ENCODE measurements at regions not wholly inside any gene's neighbourhood (a gene's known extent, or its start where the extent isn't known, plus 50 kb on each side); places are given as distances from the start of the nearest gene placed in this dataset.

DNA sequence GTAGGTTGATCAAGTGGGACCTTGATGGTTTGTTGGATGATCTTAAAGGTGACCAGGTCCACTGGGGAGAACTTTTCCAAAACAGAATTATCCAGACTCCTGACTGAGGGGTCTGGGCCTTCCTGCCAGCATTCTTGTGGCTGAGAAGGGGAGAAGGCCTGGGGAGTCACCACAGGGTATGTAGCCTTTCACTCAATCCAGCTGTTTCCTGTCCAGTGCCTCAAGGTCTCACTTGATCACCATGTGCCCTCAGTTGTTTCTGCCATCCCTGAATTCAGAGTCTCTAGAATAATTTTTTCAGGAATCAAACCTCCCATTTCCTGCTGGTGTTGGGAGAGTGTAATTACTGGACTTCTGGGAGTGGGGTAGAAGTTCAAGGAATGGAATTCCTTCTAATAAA, 54.4 kb upstream of the TANC1 start:
- ATAC-seq = no peak
- ChIA-PET POLR2A (no interaction called here), CTCF (interaction anchor here (0.6 to 2.7 kb wide), 4 partner anchors 12 to 205 kb away, joined by 3 to 9 read pairs (median 3); no protein-coding TSS in a partner anchor)
- H3K4me1 ChIP-seq = no peaks in the 10 kb centered on the region
- H3K4me3 ChIP-seq = no peak overlapping the region
- H3K27ac ChIP-seq = no peak overlapping the region
- H3K9me3 ChIP-seq = no peaks in the 10 kb centered on the region
- H3K4me2 ChIP-seq = no peak overlapping the region
- no peak for FAIRE-seq
- DNase-seq (ENCODE audit: low read depth in 1 of 2, low spot score in 1 of 2) = no peak
- TF ChIP-seq, protein P1, sequence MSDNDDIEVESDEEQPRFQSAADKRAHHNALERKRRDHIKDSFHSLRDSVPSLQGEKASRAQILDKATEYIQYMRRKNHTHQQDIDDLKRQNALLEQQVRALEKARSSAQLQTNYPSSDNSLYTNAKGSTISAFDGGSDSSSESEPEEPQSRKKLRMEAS (IDR thresholded peaks at IDR 0.05) = no peak
- TF ChIP-seq NPAS2 (CRISPR knock-in tag; IDR thresholded peaks at IDR 0.05; ENCODE audit: borderline replicate concordance) (no peak), NR3C1 (IDR thresholded peaks at IDR 0.05) (no peak), BHLHE40 (IDR thresholded peaks at IDR 0.05; ENCODE audit: low read depth, low read length) (no peak), ZNF302 (CRISPR knock-in tag; IDR thresholded peaks at IDR 0.05) (no peak), FOXS1 (CRISPR knock-in tag; IDR thresholded peaks at IDR 0.05) (no peak), CHD2 (IDR thresholded peaks at IDR 0.05; ENCODE audit: low read length, partially characterized antibody) (no peak), RNF2 (IDR thresholded peaks at IDR 0.05; ENCODE audit: borderline replicate concordance, low read depth) (no peak), KDM1A (IDR thresholded peaks at IDR 0.05; ENCODE audit: low read depth) (no peak), EHMT2 (IDR thresholded peaks at IDR 0.05; ENCODE audit: low read depth) (no peak)
- TF ChIP-seq, protein P2, sequence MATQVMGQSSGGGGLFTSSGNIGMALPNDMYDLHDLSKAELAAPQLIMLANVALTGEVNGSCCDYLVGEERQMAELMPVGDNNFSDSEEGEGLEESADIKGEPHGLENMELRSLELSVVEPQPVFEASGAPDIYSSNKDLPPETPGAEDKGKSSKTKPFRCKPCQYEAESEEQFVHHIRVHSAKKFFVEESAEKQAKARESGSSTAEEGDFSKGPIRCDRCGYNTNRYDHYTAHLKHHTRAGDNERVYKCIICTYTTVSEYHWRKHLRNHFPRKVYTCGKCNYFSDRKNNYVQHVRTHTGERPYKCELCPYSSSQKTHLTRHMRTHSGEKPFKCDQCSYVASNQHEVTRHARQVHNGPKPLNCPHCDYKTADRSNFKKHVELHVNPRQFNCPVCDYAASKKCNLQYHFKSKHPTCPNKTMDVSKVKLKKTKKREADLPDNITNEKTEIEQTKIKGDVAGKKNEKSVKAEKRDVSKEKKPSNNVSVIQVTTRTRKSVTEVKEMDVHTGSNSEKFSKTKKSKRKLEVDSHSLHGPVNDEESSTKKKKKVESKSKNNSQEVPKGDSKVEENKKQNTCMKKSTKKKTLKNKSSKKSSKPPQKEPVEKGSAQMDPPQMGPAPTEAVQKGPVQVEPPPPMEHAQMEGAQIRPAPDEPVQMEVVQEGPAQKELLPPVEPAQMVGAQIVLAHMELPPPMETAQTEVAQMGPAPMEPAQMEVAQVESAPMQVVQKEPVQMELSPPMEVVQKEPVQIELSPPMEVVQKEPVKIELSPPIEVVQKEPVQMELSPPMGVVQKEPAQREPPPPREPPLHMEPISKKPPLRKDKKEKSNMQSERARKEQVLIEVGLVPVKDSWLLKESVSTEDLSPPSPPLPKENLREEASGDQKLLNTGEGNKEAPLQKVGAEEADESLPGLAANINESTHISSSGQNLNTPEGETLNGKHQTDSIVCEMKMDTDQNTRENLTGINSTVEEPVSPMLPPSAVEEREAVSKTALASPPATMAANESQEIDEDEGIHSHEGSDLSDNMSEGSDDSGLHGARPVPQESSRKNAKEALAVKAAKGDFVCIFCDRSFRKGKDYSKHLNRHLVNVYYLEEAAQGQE (IDR thresholded peaks at IDR 0.05) = no peak
- TF ChIP-seq, protein P3, sequence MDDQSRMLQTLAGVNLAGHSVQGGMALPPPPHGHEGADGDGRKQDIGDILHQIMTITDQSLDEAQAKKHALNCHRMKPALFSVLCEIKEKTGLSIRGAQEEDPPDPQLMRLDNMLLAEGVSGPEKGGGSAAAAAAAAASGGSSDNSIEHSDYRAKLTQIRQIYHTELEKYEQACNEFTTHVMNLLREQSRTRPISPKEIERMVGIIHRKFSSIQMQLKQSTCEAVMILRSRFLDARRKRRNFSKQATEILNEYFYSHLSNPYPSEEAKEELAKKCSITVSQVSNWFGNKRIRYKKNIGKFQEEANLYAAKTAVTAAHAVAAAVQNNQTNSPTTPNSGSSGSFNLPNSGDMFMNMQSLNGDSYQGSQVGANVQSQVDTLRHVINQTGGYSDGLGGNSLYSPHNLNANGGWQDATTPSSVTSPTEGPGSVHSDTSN (IDR thresholded peaks at IDR 0.05) = no peak

DNA sequence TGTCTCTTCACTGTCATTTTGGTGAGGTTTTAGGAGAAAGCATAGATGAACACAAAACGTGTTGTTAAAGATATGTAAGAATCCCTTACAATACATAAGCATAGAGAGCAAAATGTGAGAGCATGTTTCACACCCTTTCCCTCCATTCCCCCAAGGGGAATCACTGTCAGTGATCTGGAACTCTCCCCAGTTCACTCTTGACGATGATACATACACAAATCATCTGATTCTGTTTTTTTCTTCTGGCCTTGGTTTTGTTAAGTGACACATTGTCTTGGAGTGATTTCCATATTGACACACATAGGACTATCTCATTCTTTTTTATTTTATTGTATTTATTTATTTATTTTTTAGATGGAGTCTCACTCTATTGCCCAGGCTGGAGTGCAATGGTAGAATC, 53.7 kb upstream of the TANC1 start:
- ATAC-seq = no peak
- CTCF ChIA-PET = interaction anchor here (0.6 to 2.7 kb wide), 3 partner anchors 13 to 89 kb away, joined by 3 to 9 read pairs (median 3); no protein-coding TSS in a partner anchor
- Histone ChIP-seq H3K4me3 (no peak overlapping the region), H3K4me2 (no peak overlapping the region), H3K27ac (no peak overlapping the region), H3K4me1 (no peaks in the 10 kb centered on the region), H3K9me3 (no peaks in the 10 kb centered on the region)
- POLR2A ChIA-PET = no interaction called here
- FAIRE-seq = no peak
- no peak for TF ChIP-seq CBX8 (IDR thresholded peaks at IDR 0.05)
- no peak for TF ChIP-seq BHLHE40 (IDR thresholded peaks at IDR 0.05; ENCODE audit: low read depth, low read length)
- no peak for TF ChIP-seq MAZ (IDR thresholded peaks at IDR 0.05; ENCODE audit: borderline replicate concordance, low read depth, low read length)
- TF ChIP-seq RAD21 (conservative IDR thresholded peaks at IDR 0.05 in 1 of 2, IDR thresholded peaks at IDR 0.05 in 1 of 2) = no peak
- TF ChIP-seq, protein P4, sequence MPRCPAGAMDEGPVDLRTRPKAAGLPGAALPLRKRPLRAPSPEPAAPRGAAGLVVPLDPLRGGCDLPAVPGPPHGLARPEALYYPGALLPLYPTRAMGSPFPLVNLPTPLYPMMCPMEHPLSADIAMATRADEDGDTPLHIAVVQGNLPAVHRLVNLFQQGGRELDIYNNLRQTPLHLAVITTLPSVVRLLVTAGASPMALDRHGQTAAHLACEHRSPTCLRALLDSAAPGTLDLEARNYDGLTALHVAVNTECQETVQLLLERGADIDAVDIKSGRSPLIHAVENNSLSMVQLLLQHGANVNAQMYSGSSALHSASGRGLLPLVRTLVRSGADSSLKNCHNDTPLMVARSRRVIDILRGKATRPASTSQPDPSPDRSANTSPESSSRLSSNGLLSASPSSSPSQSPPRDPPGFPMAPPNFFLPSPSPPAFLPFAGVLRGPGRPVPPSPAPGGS (IDR thresholded peaks at IDR 0.05) = no peak
- TF ChIP-seq RCOR1 (IDR thresholded peaks at IDR 0.05; ENCODE audit: low read depth, low read length) = no peak
- TF ChIP-seq CBX2 (IDR thresholded peaks at IDR 0.05; ENCODE audit: borderline replicate concordance, low read depth) = no peak
- TF ChIP-seq, protein P5, sequence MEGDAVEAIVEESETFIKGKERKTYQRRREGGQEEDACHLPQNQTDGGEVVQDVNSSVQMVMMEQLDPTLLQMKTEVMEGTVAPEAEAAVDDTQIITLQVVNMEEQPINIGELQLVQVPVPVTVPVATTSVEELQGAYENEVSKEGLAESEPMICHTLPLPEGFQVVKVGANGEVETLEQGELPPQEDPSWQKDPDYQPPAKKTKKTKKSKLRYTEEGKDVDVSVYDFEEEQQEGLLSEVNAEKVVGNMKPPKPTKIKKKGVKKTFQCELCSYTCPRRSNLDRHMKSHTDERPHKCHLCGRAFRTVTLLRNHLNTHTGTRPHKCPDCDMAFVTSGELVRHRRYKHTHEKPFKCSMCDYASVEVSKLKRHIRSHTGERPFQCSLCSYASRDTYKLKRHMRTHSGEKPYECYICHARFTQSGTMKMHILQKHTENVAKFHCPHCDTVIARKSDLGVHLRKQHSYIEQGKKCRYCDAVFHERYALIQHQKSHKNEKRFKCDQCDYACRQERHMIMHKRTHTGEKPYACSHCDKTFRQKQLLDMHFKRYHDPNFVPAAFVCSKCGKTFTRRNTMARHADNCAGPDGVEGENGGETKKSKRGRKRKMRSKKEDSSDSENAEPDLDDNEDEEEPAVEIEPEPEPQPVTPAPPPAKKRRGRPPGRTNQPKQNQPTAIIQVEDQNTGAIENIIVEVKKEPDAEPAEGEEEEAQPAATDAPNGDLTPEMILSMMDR (IDR thresholded peaks at IDR 0.05) = no peak
- TF ChIP-seq, protein P6, sequence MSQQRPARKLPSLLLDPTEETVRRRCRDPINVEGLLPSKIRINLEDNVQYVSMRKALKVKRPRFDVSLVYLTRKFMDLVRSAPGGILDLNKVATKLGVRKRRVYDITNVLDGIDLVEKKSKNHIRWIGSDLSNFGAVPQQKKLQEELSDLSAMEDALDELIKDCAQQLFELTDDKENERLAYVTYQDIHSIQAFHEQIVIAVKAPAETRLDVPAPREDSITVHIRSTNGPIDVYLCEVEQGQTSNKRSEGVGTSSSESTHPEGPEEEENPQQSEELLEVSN (IDR thresholded peaks at IDR 0.05; ENCODE audit: borderline replicate concordance, low read depth) = no peak
- TF ChIP-seq ESRRA (IDR thresholded peaks at IDR 0.05; ENCODE audit: borderline replicate concordance, low read length) = no peak
- TF ChIP-seq CHD4 (IDR thresholded peaks at IDR 0.05; ENCODE audit: borderline replicate concordance) = no peak
- no peak for TF ChIP-seq TFCP2L1 (CRISPR knock-in tag; IDR thresholded peaks at IDR 0.05)
- TF ChIP-seq MAFK (IDR thresholded peaks at IDR 0.05; ENCODE audit: partially characterized antibody) = no peak
- TF ChIP-seq GATA3 (IDR thresholded peaks at IDR 0.05; ENCODE audit: borderline replicate concordance) = no peak
- no peak for TF ChIP-seq JUNB (IDR thresholded peaks at IDR 0.05)
- TF ChIP-seq RFX5 (IDR thresholded peaks at IDR 0.05) = no peak
- TF ChIP-seq, protein P1 (IDR thresholded peaks at IDR 0.05) = no peak
- no peak for DNase-seq (ENCODE audit: low read depth in 1 of 2, low spot score in 1 of 2)
- 47% methylated on average over 2 of the region's 2 CpGs for WGBS (ENCODE audit: missing lambda C conversion rate)

Measured in A549 (cell line).